GM12865 (cell line): ENCODE measurements at regions not wholly inside any gene's neighbourhood (a gene's known extent, or its start where the extent isn't known, plus 50 kb on each side); places are given as distances from the start of the nearest gene placed in this dataset.

Experiments
- DNase-seq: peaks from one replicate; pipeline ENCODE4 v3.0.0; 2010; ENCODE audit warnings: low read depth
- H3K4me3 ChIP-seq: 2 replicates; pipeline ENCODE4 v1.5.1; 2011; ENCODE audit warnings: mild to moderate bottlenecking, low read depth, low read length, control low read depth
- CTCF ChIP-seq: IDR thresholded peaks from 2 replicates; pipeline ENCODE4 v1.5.1; 2011; ENCODE audit warnings: low read length, control low read depth, low read depth, inconsistent platforms; ENCODE audit not compliant: insufficient read depth; ENCODE audit errors: missing control alignments

GRCh38 chr5:2574155-2574554 is 177.3 kb downstream of the IRX2 start:
- no peak overlapping the region for H3K4me3 ChIP-seq
- no peak for DNase-seq
- no peak for TF ChIP-seq CTCF

GRCh38 chr5:2570586-2570985 is 180.9 kb downstream of the IRX2 start:
- TF ChIP-seq CTCF = no peak
- H3K4me3 ChIP-seq = no peak overlapping the region
- DNase-seq = no peak

DNA sequence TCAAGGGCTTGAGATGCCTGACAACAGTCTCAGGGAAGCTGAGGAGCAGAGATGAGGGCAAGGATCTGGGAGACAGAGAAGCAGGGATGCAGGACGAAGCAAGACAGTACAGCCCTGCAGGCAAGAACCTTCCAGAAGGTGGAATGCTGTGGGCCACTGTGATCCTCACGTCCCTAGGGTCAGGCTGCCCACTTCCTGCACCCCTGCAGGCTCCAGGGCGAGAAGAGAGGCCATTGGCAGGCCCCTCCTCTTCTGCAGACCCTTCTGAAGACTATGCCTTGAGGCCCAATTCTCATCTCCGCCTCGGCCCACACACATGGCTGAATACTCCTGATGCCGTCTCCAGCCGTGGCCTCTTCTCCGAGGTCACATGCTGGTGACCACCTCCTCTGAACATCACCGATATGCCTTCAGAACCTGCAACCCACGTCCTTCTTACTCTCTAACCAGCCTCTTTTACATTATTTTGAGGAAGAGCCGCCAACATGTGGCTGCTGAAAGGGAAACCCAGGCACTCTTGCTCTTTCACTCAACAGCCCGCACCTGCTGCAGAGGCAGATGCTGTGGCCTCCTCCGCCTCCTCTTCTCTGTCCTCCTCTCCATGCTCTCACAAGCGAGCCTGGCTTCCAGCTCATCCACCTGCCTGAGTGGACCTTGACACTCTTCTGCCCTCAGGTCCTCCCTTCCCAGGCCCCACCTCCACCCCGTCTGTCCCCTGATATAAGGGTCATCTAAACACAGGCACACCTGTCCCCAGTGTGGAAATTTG is 181.5 kb downstream of the IRX2 start:
- H3K4me3 ChIP-seq = no peak overlapping the region
- TF ChIP-seq CTCF = no peak
- DNase-seq = no peak

GRCh38 chr5:2569176-2569575 is 182.3 kb downstream of the IRX2 start:
- no peak for DNase-seq
- H3K4me3 ChIP-seq = no peak overlapping the region
- no peak for TF ChIP-seq CTCF

- no peak for TF ChIP-seq CTCF
- H3K4me3 ChIP-seq = no peak overlapping the region
- DNase-seq = no peak
Observed at GRCh38 chr5:2566284-2566683, 185.2 kb downstream of the IRX2 start.

DNA sequence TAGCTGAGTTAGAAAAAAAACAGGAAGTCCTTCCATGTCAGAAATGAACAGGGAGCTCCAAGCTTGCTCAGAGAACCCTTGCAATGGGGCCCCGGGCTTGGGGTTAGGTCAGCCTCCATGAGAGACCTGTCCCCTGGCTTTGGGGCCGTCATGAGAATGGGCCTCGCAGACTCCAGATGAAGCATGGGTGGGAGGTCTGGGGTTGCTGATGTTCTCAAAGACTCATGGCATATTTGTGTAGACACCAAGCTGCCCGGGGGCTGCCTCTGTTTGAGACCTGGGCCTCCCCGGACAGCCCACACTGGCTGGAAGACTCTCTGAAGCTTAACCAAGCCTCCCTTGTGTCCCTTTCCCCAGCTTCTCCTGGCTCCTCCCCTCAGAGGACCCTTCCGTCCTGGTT is 186.3 kb downstream of the IRX2 start:
- H3K4me3 ChIP-seq = no peak overlapping the region
- no peak for DNase-seq
- no peak for TF ChIP-seq CTCF

- no peak for DNase-seq
- H3K4me3 ChIP-seq = no peak overlapping the region
- no peak for TF ChIP-seq CTCF
Observed at GRCh38 chr5:2563046-2563445, 188.4 kb downstream of the IRX2 start.
